ENCODE measurements at regions not wholly inside any gene's neighbourhood (a gene's known extent, or its start where the extent isn't known, plus 50 kb on each side); places are given as distances from the start of the nearest gene placed in this dataset.

GRCh38 chr10:90304533-90304932 is 553.3 kb downstream of the HTR7 start:
- Mint-ChIP-seq H3K4me1 (peaks cover 28% of the 10 kb centered on the region), H3K27ac (peak overlapping the region in 1 of 3 experiments; percentile 3), H3K9me3 (peaks cover 8% of the 10 kb centered on the region), H3K27me3 (ENCODE audit: low read depth) (no peaks in the 10 kb centered on the region), H3K36me3 (ENCODE audit: low read depth) (no peaks in the 10 kb centered on the region), H3K4me3 (no peak overlapping the region)
- TF ChIP-seq CTCF (IDR thresholded peaks at IDR 0.05; ENCODE audit: unreplicated experiment in 3 of 3) = no peak

- peaks cover 8% of the 10 kb centered on the region for H3K9me3 Mint-ChIP-seq
- H3K27ac Mint-ChIP-seq = peak overlapping the region in 2 of 3 experiments; percentile 8 to 83
Measured at GRCh38 chr10:90306187-90306586, 551.7 kb downstream of the HTR7 start.

GRCh38 chr10:90308223-90308622 is 549.6 kb downstream of the HTR7 start:
- TF ChIP-seq CTCF (IDR thresholded peaks at IDR 0.05; ENCODE audit: unreplicated experiment in 3 of 3) = no peak
- peaks cover 11% of the 10 kb centered on the region for H3K9me3 Mint-ChIP-seq
- H3K4me1 Mint-ChIP-seq = peaks cover 23% of the 10 kb centered on the region
- no peak overlapping the region for H3K4me3 Mint-ChIP-seq
- H3K27me3 Mint-ChIP-seq (ENCODE audit: low read depth) = no peaks in the 10 kb centered on the region
- peak overlapping the region in 1 of 3 experiments; percentile 14 for H3K27ac Mint-ChIP-seq
- no peaks in the 10 kb centered on the region for H3K36me3 Mint-ChIP-seq (ENCODE audit: low read depth)

More at GRCh38 chr10:90306187-90306586, 551.7 kb downstream of the HTR7 start:
- Mint-ChIP-seq H3K4me3 (no peak overlapping the region), H3K36me3 (ENCODE audit: low read depth) (no peaks in the 10 kb centered on the region), H3K4me1 (peaks cover 28% of the 10 kb centered on the region), H3K27me3 (ENCODE audit: low read depth) (no peaks in the 10 kb centered on the region)
- no peak for TF ChIP-seq CTCF (IDR thresholded peaks at IDR 0.05; ENCODE audit: unreplicated experiment in 3 of 3)

GRCh38 chr10:90313576-90314325 is 544.1 kb downstream of the HTR7 start:
- peaks cover 9% of the 10 kb centered on the region for H3K4me1 Mint-ChIP-seq
- H3K9me3 Mint-ChIP-seq = peaks cover 9% of the 10 kb centered on the region
- peaks cover 3% of the 10 kb centered on the region for H3K27me3 Mint-ChIP-seq (ENCODE audit: low read depth)
- H3K36me3 Mint-ChIP-seq (ENCODE audit: low read depth) = no peaks in the 10 kb centered on the region
- TF ChIP-seq CTCF (IDR thresholded peaks at IDR 0.05; ENCODE audit: unreplicated experiment in 3 of 3) = no peak
- H3K27ac Mint-ChIP-seq = no peak overlapping the region
- H3K4me3 Mint-ChIP-seq = no peak overlapping the region

GRCh38 chr10:90314718-90315117 is 543.1 kb downstream of the HTR7 start:
- H3K9me3 Mint-ChIP-seq = peaks cover 3% of the 10 kb centered on the region
- H3K36me3 Mint-ChIP-seq (ENCODE audit: low read depth) = no peaks in the 10 kb centered on the region
- H3K4me1 Mint-ChIP-seq = peaks cover 9% of the 10 kb centered on the region
- peak overlapping the region in 1 of 3 experiments; percentile 45 for H3K27ac Mint-ChIP-seq
- H3K4me3 Mint-ChIP-seq = no peak overlapping the region
- peaks cover 3% of the 10 kb centered on the region for H3K27me3 Mint-ChIP-seq (ENCODE audit: low read depth)
- no peak for TF ChIP-seq CTCF (IDR thresholded peaks at IDR 0.05; ENCODE audit: unreplicated experiment in 3 of 3)

- H3K9me3 Mint-ChIP-seq = peaks cover 3% of the 10 kb centered on the region
- peaks cover 3% of the 10 kb centered on the region for H3K27me3 Mint-ChIP-seq (ENCODE audit: low read depth)
- no peak for TF ChIP-seq CTCF (IDR thresholded peaks at IDR 0.05; ENCODE audit: unreplicated experiment in 3 of 3)
Measured at GRCh38 chr10:90317172-90317571, 540.7 kb downstream of the HTR7 start.

More at GRCh38 chr10:90317172-90317571, 540.7 kb downstream of the HTR7 start:
- Mint-ChIP-seq H3K4me3 (no peak overlapping the region), H3K36me3 (ENCODE audit: low read depth) (no peaks in the 10 kb centered on the region), H3K27ac (no peak overlapping the region), H3K4me1 (peaks cover 9% of the 10 kb centered on the region)
